ENCODE measurements at regions not wholly inside any gene's neighbourhood (a gene's known extent, or its start where the extent isn't known, plus 50 kb on each side); places are given as distances from the start of the nearest gene placed in this dataset.

- TF ChIP-seq POLR2A (IDR thresholded peaks at IDR 0.05; ENCODE audit: low read depth) (no peak), POLR2AphosphoS5 (IDR thresholded peaks at IDR 0.05) (no peak), EP300 (IDR thresholded peaks at IDR 0.05) (no peak)
- TF ChIP-seq, protein P1, sequence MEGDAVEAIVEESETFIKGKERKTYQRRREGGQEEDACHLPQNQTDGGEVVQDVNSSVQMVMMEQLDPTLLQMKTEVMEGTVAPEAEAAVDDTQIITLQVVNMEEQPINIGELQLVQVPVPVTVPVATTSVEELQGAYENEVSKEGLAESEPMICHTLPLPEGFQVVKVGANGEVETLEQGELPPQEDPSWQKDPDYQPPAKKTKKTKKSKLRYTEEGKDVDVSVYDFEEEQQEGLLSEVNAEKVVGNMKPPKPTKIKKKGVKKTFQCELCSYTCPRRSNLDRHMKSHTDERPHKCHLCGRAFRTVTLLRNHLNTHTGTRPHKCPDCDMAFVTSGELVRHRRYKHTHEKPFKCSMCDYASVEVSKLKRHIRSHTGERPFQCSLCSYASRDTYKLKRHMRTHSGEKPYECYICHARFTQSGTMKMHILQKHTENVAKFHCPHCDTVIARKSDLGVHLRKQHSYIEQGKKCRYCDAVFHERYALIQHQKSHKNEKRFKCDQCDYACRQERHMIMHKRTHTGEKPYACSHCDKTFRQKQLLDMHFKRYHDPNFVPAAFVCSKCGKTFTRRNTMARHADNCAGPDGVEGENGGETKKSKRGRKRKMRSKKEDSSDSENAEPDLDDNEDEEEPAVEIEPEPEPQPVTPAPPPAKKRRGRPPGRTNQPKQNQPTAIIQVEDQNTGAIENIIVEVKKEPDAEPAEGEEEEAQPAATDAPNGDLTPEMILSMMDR (IDR thresholded peaks at IDR 0.05), result no peak
These were observed 467.7 kb upstream of the ZFHX3 start for GRCh38 chr16:73515616-73516015.
